Lower leg skin (tissue), 4 donors: ENCODE measurements at regions not wholly inside any gene's neighbourhood (a gene's known extent, or its start where the extent isn't known, plus 50 kb on each side); places are given as distances from the start of the nearest gene placed in this dataset.
"Not testable (repeated sequence)": the region's sequence is repeated elsewhere in the genome, so short reads cannot be mapped to it uniquely, and the experiment has no call there.

Experiments used
- DNase-seq, 2 donors: peaks; one replicate each; pipeline ENCODE4 v3.0.0-alpha.2; 2019; ENCODE audit warnings: low spot score in 2 of 2
- H3K4me3 ChIP-seq: fragments of 200-600 bp; sonication (generic); 2 replicates; pipeline ENCODE4 v1.5.1; 2017; ENCODE audit warnings: mild to moderate bottlenecking, low read depth; ENCODE audit not compliant: poor library complexity, severe bottlenecking
- CTCF ChIP-seq, 3 donors: fragments of 450-650 bp; IDR thresholded peaks; one replicate each; pipeline ENCODE4 v1.5.1; 2016; ENCODE audit warnings: antibody characterized with exemption in 3 of 3, mild to moderate bottlenecking in 3 of 3, moderate library complexity in 2 of 3
- POLR2A ChIP-seq, 2 donors: fragments of 450-650 bp; IDR thresholded peaks; one replicate each; pipeline ENCODE4 v1.6.1; 2016 to 2017; ENCODE audit warnings: antibody characterized with exemption in 2 of 2, mild to moderate bottlenecking in 1 of 2, moderate library complexity in 1 of 2
- WGBS, 2 donors: methylation state at CpG; one replicate each; pipeline ENCODE4 v1.1.5; 2018; 5-methylcytosine and 5-hydroxymethylcytosine counted together
- intact Hi-C: fragments of 100-400 bp; cut with DNase I; formaldehyde crosslinking; loops from one replicate; pipeline ENCODE4 v1.15.0; 2023; ENCODE audit warnings: low total_unique reads

GRCh38 chr3:72080800-72081199 lies 295.9 kb upstream of the PROK2 start:
- TF ChIP-seq POLR2A (IDR thresholded peaks at IDR 0.05): no peak
- 90 to 93% methylated on average over 5 of the region's 5 CpGs for WGBS, 2 donors
- intact Hi-C loops: no loop called here
- H3K4me3 ChIP-seq: no peak overlapping the region
- DNase-seq: no peak

GRCh38 chr3:72080095-72080494 lies 295.1 kb upstream of the PROK2 start:
- DNase-seq: no peak
- no peak overlapping the region for H3K4me3 ChIP-seq
- TF ChIP-seq POLR2A (IDR thresholded peaks at IDR 0.05): no peak
- no peak for TF ChIP-seq CTCF (IDR thresholded peaks at IDR 0.05)
- intact Hi-C loops: no loop called here
- 67 to 80% methylated on average over 3 of the region's 3 CpGs for WGBS, 2 donors

- no peak for DNase-seq
- H3K4me3 ChIP-seq: no peak overlapping the region
Observed at GRCh38 chr3:72079369-72079872, 294.5 kb upstream of the PROK2 start.

GRCh38 chr3:72078676-72079368 lies 293.9 kb upstream of the PROK2 start:
- intact Hi-C loops: no loop called here
- no peak overlapping the region for H3K4me3 ChIP-seq
- WGBS, 2 donors: 75 to 80% methylated on average over 2 of the region's 2 CpGs
- TF ChIP-seq CTCF (IDR thresholded peaks at IDR 0.05): no peak
- no peak for DNase-seq

More at GRCh38 chr3:72079369-72079872, 294.5 kb upstream of the PROK2 start:
- TF ChIP-seq POLR2A (IDR thresholded peaks at IDR 0.05) (no peak), CTCF (IDR thresholded peaks at IDR 0.05) (no peak)
- intact Hi-C loops: no loop called here
- WGBS, 2 donors: 79 to 94% methylated on average over 2 of the region's 2 CpGs

GRCh38 chr3:72077473-72078259 lies 292.7 kb upstream of the PROK2 start:
- TF ChIP-seq POLR2A (IDR thresholded peaks at IDR 0.05): no peak
- no peak for TF ChIP-seq CTCF (IDR thresholded peaks at IDR 0.05)
- 72 to 73% methylated on average over 6 of the region's 6 CpGs for WGBS, 2 donors
- no peak overlapping the region for H3K4me3 ChIP-seq
- no peak for DNase-seq
- intact Hi-C loops: no loop called here

- 80 to 84% methylated on average over 7 of the region's 7 CpGs for WGBS, 2 donors
- intact Hi-C loops, DNase-seq, H3K4me3 ChIP-seq: not testable (repeated sequence)
Observed at GRCh38 chr3:72075848-72076247, 290.9 kb upstream of the PROK2 start.
